HS-5 (cell line): ENCODE measurements at regions not wholly inside any gene's neighbourhood (a gene's known extent, or its start where the extent isn't known, plus 50 kb on each side); places are given as distances from the start of the nearest gene placed in this dataset.

ENCODE experiments used
- DNase-seq: peaks from one replicate; pipeline ENCODE4 v3.0.0-alpha.2; 2012; ENCODE audit warnings: low read depth

DNA sequence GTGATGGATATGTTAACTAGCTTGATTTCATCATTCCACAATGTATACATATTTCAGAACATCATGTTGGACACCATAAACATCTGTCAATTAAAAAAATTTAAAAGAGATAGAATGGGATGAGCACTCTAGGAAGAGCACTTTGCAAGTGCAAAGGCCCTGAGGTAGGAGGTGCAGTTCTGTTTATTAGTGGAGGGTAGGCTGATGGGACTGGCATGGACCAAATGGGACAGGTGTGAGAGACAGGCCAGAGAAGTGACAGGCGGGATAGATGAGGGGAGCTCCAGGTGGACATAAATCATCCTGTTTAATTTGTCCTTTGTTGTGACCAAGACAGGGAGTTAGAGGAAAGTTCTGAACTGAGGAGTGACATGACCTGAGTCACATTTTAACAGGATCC is 477.9 kb downstream of the TSN start:
- no peak for DNase-seq

DNA sequence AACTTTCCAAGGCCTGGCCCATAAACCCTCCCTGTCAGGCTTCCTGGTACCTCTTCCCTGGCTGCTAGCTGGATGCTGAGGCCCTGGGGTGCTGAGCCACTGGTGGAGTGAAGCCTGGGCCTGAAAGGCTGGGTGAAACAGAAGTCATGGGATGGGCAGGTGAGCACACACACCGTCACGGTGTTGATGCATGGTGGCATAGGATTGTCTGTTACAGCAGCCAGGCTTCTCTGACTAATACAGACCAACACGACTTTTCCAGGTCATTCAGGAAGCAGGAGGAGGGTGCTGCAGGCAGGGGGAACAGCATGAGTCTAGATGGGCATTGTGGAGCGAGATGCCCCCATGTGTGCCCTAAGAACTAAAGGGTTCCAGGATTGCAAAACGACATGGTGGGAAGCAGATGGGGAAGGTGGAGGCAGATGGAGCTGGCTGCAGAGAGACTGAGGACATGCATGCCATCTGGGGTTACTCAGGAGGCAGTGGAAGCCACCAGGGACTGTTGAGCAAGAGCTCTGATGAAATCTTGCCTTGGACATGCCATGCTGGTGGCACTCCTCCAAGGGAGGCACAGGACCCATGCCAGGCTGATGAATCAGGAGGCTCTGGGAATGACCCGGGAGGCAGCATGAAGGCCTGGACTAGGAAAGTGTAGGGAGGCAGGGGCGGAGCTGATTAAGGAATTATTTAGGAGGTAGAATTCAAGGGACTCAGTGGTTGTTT is 480.9 kb downstream of the TSN start:
- DNase-seq, result peak; percentile 93

DNA sequence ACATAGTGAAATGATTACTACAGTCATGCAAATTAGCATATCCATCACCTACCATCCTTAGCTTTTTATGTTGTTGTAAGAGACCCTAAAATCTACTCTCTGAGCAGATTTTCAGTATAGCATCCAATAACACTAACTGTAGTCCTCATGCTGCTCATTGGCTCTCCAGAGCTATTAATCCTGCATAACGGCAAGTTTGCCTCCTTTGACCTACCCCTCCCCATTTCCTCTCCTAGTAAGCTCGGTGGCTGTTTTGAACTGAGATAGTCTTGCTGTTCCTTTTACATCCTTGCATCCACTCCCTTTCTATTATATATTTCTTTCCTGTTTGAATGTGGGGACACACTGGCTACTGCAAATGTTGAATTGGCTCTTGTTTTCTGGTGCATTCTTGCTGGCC is 481.5 kb downstream of the TSN start:
- no peak for DNase-seq

DNA sequence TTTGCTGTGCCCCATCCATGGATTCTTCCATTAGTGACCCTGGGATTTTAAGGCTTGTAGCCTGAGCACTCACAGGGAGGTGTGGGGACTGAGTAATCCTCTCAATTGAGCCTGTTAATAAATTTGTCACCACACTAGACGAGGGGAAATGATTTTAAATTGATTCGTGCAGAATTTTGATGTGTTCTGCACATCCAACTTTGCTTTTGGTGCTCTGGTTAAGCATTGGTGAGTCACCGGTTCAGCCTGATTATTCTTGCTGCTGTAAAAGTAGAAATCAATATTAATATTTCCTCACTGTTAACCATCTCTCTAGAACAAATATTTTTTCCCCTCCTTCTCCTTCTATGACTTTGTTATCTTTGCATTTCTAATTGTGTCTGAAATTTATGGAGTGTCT is 482.0 kb downstream of the TSN start:
- DNase-seq, result no peak

DNA sequence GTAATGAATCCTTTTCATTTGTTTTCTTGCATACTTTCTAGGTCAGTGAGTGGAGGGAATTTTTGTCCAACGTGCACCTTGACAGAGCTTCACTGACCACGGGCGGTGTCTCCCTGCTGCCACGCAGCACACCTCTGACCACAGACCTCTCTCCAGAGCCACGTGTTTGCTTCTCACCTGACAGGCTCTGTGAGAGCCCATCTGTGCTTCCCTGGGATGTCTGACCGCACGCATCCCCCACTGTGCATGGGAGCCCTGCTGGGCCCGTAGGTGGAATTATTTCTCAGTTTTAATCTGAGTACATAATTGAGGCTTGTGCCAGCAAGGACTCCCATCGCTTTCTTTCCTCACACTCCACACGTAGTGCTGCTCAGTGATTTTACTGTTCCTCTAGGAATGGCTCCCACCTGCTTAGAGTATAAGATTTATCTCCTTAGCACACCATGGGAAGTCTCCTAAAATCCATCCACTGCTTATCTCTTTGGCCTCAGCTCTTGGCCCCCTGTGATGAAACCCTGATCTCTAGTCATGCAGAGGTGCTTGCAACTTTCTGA is 482.6 kb downstream of the TSN start:
- no peak for DNase-seq

DNA sequence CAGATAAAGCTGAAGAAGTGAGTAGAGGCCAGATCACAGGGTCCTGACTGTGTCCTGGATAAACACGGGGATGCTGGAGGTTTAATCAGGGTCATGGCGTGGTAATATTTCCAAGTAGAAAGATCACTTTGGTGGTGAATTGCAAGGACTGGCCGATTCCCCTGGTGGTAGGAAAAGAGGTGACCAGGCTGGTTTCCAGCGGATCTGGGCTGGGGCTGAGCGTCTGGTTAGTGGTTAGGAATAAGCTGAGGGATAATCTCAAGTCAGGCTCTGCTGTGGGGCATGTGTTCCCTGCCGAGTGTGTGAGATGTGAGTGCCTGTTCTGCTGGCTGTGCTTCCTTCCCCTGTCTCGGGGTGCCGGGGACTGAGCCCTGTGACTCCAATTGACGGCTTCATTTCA is 484.0 kb downstream of the TSN start:
- no peak for DNase-seq

DNA sequence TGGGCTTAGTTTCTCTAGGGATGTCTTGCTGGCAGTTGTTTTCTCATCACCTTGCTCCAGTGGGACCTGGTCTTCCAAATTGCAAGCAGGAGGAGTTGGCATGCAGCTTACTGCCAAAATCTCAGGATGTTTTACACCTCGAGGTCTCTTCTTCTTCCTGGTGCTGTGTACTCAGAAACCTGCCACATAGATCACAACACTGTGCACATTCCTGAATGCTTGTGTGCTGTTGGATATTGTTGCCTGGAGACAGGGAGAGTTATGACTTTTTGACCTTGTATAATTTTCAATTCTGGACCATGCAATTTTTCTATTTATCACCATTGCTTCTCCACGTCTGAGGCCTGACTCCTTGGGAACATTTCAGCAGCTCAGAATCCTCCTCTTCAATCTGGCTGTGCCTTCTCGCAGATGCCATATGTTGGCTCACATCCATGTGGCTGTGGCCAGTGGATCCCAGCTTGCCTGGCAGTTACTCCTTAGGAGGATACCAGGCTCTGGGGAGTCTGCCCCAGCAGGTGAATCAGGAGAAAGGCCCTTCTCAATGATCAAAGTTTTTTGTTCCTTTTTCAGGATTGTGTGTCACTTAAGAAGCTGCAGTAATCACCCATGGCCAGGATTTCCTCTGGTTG is 489.3 kb downstream of the TSN start:
- no peak for DNase-seq

DNA sequence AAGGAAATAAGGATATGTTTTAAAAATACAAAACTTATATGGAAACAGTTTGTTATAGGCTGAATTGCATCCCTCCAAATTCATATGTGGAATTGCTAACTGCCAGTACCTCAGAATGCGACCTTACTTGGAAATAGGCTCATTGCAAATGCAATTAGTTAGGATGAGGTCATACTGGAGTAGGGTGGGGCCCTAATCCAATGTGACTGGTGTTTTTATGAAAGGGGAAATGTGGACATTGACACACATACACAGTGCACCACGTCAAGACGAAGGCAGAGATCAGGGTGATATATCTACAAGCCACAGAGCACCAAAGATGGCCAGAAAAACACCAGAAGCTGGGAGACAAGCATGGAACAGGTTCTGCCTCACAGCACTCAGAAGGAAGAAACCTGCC is 494.2 kb downstream of the TSN start:
- DNase-seq, result no peak

DNA sequence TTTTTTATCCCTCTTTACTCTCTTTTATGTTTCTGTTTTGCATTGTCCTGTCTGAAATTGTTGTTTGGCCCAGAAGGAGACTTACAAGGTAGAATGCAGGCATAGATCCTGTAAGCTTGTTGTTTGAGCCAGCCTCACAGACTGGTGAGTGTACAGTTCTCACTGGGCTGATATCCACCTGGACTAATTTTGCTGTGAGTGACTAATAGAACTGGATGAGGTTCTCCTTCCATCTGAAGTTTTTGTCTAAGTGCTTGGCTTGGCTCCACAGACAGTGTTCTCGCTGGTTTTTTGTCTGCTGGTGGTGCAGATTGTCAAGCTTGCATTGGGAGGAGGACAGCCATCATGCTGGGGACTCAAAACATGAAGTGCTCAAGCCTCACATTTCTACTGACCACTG is 495.7 kb downstream of the TSN start:
- DNase-seq, result no peak

DNA sequence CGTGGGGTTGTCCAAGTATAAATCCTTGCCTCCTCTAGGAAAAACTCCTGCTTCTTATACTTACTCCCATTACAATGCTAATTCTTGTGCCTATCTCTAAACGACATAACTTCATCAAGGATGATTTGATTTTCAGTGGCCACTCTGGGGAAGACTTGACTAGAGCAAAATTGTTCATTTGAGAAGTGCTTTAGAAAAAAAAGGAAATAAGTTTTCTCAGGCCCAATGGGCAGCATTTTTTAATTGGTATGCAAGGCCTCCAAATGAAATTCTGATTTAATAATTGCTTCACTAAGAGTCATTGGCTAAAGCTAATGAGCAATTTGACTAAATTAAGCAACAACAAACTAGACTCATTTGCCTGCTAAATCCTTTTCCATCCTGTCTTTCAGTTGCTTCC is 496.1 kb downstream of the TSN start:
- DNase-seq, result no peak

DNA sequence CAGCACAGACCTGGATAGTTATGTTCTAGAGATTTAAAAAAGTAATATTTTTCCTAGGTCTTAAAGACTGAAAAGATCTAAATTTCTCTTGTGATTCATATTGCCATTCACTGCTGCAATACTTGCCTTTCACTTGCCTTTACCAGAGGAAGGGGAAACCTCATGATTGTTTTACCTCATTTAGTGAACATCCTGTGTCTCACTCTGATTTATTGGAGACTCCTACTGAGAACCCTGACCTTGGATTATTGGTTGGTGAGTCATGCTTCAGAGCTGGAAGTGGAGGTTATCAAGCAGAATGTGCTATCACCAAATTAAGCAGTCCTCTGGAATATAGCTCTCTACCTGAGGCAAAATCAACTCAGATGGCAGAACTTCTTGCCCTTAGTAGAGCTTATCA is 500.5 kb downstream of the TSN start:
- peak; percentile 87 for DNase-seq

DNA sequence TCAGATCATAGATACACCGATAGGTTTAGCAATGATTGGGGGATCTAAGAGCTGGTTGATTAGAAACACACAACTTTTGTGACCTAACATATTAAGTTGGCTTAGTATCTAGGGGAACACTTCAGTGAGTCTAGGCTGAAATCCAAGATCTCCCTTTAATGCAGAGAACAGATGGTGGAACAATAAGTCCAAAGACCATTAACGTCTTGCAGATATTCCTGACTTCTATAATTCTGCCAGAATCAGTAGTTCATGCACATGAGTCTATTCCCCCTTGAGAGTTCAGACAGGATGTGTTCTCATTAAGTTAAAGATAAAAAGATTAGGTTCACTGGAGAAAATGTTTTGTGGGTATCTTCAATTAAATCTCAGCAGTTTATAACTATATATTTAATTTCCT is 506.5 kb downstream of the TSN start:
- DNase-seq, result no peak

DNA sequence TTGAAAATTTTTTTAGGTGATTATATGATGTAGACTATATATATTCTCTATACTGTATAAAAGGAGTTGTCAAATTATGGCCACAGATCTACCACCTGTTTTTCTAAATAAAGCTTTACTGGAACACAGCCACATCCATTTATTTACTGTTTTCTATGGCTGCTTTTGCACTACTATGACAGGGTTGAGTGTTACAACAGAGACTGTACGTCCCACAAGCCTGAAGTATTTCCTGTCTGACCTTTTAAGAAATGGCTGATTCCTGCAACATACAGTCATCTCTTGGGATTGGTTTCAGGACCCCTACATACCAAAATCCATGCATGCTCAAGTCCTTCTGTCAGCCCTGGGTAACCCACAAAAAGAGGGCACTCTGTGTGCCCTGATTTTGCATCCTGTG is 508.3 kb downstream of the TSN start:
- peak; percentile 16 for DNase-seq

DNA sequence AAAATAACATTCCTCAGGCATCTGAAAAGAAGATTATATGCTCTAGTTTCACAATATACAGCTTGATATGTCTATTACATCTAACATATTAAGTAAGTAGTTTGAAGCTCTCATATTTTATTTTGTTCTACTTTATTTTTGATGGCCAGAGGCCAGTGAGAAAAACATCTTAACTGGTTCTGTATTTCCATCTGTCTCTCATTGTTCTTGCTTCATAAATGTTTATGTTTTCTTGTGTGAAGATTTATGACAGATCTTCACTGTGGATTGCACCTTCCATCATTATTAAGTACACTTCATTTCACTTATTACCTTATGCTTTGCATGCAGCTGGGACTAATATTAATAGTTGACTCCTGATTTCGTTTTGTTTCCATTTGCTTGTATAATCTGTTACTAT is 511.2 kb downstream of the TSN start:
- DNase-seq, result no peak

DNA sequence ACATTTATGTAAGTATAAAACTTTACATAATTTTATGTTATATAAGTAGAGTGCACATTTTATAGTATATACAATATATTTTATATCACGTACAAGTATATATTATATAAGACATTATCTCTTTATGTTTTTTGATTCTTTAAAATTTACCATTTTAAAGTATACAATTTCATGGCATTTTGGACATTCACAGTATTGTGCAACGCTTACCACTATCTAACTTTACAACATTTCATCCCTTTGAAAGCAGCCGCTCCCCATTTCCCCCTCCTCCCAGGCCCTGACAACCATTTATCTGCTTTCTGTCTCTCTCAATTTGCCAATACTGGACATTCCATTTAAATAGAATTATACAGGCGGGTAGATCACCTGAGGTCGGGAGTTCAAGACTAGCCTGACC is 512.5 kb downstream of the TSN start:
- DNase-seq, result no peak

DNA sequence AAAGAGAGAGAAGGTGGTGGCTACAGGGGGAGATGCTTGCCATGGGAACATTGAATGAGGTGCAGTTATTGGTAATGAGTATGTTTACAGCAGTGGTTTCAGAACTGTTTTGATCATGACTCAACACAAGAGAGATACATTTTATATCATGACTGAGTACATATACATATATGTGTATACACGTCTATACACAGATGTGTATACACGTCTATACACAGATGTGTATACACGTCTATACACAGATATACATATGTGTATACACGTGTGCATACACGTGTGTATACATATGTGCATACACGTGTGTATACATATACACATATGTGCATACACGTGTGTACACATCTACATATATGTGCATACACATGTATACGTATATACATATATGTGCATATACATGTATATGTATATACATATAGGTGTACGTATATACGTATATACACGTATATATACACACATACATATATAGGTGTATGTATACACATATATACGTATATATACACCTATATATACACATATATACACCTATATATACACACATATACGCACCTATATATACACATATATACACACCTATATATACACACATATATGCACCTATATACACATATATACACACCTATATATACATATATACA is 518.5 kb downstream of the TSN start:
- no peak for DNase-seq

DNA sequence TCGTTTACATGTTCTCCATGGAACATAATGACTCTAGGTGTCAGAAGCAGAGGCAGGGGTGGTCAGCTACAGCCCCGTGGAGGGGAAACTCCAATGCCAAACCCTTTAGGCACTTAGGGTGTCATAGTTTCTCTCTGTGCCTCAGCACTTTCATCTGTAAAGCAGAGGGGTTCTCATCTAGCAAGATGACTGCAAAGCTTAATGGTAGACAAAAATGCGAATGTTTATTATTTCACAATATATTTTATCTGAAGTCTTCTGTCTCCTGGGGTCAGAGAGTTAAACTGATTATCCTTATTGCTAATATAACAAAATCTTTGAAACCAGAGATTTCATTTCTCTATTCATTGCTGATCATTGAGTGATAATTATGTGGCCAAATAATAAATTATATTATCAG is 522.5 kb downstream of the TSN start:
- DNase-seq, result no peak

DNA sequence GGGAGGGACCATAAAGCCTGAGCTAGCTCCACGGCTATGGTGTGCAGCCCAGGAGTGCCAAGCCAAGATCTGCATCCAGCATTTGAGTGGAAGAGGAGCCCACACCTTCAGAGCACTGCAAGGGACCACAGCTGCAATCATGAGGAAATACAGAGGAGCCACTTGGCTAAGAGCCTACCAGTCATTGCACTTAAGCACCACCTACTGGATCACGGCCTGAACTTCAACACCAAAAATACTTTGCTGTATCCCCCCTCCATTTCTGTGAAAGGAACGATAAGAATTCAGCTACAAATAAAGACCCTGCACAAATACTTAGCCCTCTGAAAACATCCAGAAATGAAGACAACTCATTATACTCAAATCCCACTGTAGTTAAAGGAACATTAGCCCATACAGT is 545.3 kb downstream of the TSN start:
- DNase-seq, result no peak

DNA sequence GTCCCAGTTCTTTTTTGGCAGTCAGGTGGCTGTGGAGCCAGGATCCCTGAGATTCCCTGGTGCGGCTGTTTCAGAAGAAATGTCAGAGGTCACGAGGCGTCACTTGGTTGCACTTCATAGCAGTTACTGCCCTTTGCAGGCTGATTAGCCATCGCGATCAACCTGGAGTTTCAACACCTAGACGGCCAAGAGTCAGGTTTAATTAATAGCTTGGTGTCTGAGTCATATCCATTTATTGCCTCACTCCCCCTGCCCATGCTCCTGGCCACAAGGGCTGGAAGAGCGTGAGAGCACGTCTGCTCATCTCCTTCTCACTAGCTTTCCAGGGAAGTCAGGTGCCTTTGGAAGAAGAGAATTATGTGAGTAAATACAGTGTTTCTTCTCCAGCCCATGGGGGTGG is 552.3 kb downstream of the TSN start:
- no peak for DNase-seq

DNA sequence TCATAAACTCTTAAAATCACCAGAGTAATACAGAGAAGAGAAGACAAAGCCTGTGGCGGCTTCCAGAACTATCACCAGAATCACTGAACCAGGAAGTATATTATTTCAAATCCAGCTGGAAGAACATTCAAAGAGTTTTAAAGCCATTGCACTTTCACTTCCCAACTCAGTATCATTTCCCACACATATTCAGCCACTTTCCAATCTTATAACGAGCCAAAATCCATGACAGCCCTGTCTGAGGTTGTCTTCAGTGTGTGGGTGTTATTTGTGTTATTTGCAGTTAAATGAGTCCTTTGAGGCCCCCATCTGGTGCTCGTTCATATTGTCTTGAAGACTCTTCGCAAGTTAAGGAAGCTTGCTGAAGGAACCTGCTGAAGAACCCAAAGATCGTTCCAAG is 559.9 kb downstream of the TSN start:
- DNase-seq, result no peak

DNA sequence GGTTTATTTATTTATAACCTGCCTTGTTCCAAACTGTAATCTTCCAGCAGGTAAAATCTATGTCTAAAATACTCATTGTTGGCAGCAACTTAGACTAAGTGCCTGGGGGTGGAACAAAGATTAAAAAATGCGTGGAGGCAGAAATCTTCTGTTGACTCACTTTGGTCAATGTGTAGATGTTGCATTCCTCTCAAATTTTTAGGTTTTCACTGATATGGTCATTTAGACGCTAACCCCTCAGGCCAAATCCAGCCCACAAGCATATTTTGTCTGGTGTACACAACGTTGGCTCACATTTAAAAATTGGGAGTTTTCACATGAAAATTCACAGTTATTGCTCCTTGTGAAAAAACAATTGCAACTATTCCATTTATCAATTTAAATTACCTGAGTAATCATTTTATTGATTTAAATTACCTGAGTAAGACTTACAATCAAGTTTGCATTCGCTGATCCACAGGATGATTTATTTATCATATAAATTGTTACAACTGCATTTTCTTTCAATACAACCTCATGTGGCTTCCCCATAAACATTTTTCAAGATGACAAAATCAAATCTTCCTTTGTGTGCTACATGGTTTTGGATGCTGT is 564.2 kb downstream of the TSN start:
- DNase-seq, result no peak

DNA sequence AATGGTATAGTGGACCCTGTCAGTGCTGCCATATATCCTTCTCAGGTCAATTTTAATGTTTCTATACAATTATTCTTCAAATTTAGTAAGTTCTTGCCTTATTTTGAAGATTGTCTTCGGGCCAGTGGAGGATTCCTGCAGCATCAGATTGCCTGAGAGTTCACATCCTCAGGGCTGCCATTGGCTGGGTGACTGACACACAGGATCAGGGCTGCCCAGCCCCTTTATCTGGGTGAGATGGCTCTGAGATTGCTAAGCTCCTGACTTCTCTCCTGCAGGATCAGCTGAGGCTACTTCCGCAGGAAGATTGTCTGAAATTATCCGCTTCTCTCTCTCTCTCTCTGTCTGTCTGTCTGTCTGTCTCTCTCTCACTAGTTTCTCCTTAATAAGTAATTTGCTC is 567.4 kb downstream of the TSN start:
- no peak for DNase-seq

DNA sequence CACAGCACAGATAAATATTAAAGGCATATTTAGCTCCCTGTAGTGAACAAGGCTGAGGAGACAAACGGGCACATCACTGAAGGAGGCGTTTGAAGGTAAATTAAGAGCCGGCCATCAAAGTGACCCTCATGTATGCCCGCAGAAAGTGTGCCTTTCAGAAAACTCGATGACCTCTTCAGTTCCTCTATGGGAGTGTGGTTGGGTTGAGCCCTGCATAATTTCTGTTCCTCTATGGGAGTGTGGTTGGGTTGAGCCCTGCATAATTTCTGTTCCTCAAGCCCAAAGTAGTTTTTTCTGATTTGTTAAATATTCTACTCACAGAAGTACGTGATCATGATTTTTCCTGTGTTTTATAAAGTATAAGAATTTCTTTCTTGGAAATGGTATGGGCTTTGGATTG is 568.5 kb downstream of the TSN start:
- DNase-seq, result no peak
